GM23248 (cell line): ENCODE measurements at regions not wholly inside any gene's neighbourhood (a gene's known extent, or its start where the extent isn't known, plus 50 kb on each side); places are given as distances from the start of the nearest gene placed in this dataset.

Source experiments
- DNase-seq: peaks from one replicate; pipeline ENCODE4 v3.0.0-alpha.2; 2015
- H2AFZ ChIP-seq: fragments of 200-600 bp; sonication (generic); 2 replicates; pipeline ENCODE4 v1.6.1; 2016; ENCODE audit warnings: antibody characterized with exemption
- H3F3A ChIP-seq: fragments of 200-600 bp; sonication (generic); 2 replicates; pipeline ENCODE4 v1.6.1; 2016; ENCODE audit warnings: mild to moderate bottlenecking, antibody characterized with exemption, mixed run types; ENCODE audit not compliant: insufficient read depth
- H3K27ac ChIP-seq: fragments of 200-600 bp; sonication (generic); 2 replicates; pipeline ENCODE4 v1.5.1; 2016; ENCODE audit warnings: mild to moderate bottlenecking
- H3K27me3 ChIP-seq: fragments of 200-600 bp; sonication (generic); replicated peaks from 2 replicates; pipeline ENCODE4 v1.6.1; 2016; ENCODE audit warnings: mild to moderate bottlenecking; ENCODE audit not compliant: insufficient read depth
- H3K36me3 ChIP-seq: fragments of 200-600 bp; sonication (generic); 2 replicates; pipeline ENCODE4 v1.6.1; 2016; ENCODE audit warnings: low read depth, mild to moderate bottlenecking
- H3K4me1 ChIP-seq: fragments of 200-600 bp; sonication (generic); 2 replicates; pipeline ENCODE4 v1.6.1; 2016; ENCODE audit warnings: mild to moderate bottlenecking; ENCODE audit not compliant: insufficient read depth
- H3K4me2 ChIP-seq: fragments of 200-600 bp; sonication (generic); one replicate; pipeline ENCODE4 v1.6.1; 2016; ENCODE audit warnings: mild to moderate bottlenecking; ENCODE audit not compliant: unreplicated experiment
- H3K4me3 ChIP-seq: fragments of 200-600 bp; sonication (generic); 2 replicates; pipeline ENCODE4 v1.5.1; 2016; ENCODE audit warnings: mild to moderate bottlenecking
- H3K79me2 ChIP-seq: fragments of 200-600 bp; sonication (generic); 2 replicates; pipeline ENCODE4 v1.6.1; 2016; ENCODE audit warnings: mild to moderate bottlenecking; ENCODE audit not compliant: insufficient read depth
- H3K9ac ChIP-seq: fragments of 200-600 bp; sonication (generic); 2 replicates; pipeline ENCODE4 v1.6.1; 2016; ENCODE audit warnings: mild to moderate bottlenecking
- H3K9me2 ChIP-seq: fragments of 200-600 bp; sonication (generic); 2 replicates; pipeline ENCODE4 v1.6.1; 2016; ENCODE audit warnings: mixed run types, mild to moderate bottlenecking, moderate library complexity; ENCODE audit not compliant: insufficient read depth
- H3K9me3 ChIP-seq: fragments of 200-600 bp; sonication (generic); one replicate; pipeline ENCODE4 v1.6.1; 2017; ENCODE audit warnings: low read depth
- H4K20me1 ChIP-seq: fragments of 200-600 bp; sonication (generic); 2 replicates; pipeline ENCODE4 v1.6.0; 2016; ENCODE audit not compliant: insufficient read depth
- EZH2 ChIP-seq: fragments of 200-600 bp; sonication (generic); IDR thresholded peaks from 2 replicates; pipeline ENCODE4 v1.6.1; 2018; ENCODE audit warnings: antibody characterized with exemption, mild to moderate bottlenecking; ENCODE audit not compliant: insufficient read depth, poor library complexity, severe bottlenecking
- EZH2phosphoT487 ChIP-seq: fragments of 200-600 bp; sonication (generic); IDR thresholded peaks from 2 replicates; pipeline ENCODE4 v1.6.1; 2018; ENCODE audit warnings: antibody characterized with exemption, moderate library complexity, mild to moderate bottlenecking, low read depth; ENCODE audit not compliant: insufficient read depth
- WGBS, 2 experiments: methylation state at CpG; one replicate each; pipeline ENCODE4 v1.1.6; 2015 to 2017; ENCODE audit warnings: low lambda C conversion rate in 2 of 2, low coverage in 1 of 2; ENCODE audit errors: missing lambda C conversion rate in 2 of 2; 5-methylcytosine and 5-hydroxymethylcytosine counted together
- in situ Hi-C: fragments of 300-500 bp; cut with MboI; formaldehyde crosslinking; loops from 2 replicates; pipeline ENCODE4 v1.15.0; 2020

GRCh38 chr5:4868140-4868735 lies 271.9 kb upstream of the ADAMTS16 start:
- Histone ChIP-seq H3K79me2 (no peaks in the 10 kb centered on the region), H3K27ac (no peak overlapping the region), H3K4me2 (no peak overlapping the region), H3K9ac (no peak overlapping the region), H3K36me3 (no peaks in the 10 kb centered on the region), H3K4me1 (no peaks in the 10 kb centered on the region), H4K20me1 (no peaks in the 10 kb centered on the region), H3K4me3 (no peak overlapping the region), H3K9me2 (no peaks in the 10 kb centered on the region), H3K9me3 (no peaks in the 10 kb centered on the region), H3F3A (no peaks in the 10 kb centered on the region), H3K27me3 (peaks cover 13% of the 10 kb centered on the region; the same call in 1 of the 2 replicates), H2AFZ (no peak overlapping the region)
- WGBS, 2 experiments = 21 to 25% methylated on average over 9 of the region's 9 CpGs
- peak; percentile 65 for DNase-seq
- in situ Hi-C loops = no loop called here
- TF ChIP-seq EZH2 (no peak), EZH2phosphoT487 (no peak)

DNA sequence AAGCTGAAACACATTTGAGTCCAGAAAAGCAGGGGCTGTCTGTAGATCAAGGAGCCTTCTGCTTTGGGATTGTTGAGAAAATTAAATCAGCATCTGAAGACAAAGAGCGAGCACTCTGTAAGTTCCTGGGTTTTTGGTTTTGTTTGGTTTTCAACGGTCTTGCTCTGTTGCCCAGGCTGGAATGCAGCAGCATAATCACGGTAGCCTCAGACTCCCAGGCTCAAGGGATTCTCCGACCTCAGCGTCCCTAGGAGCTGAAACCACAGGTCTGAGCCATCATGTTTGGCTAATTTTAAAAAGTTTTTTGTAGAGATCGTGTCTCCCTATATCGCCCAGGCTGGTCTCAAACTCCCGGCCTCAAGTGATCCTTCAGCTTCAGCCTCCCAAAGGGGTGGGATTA lies 266.5 kb upstream of the ADAMTS16 start:
- in situ Hi-C loops = no loop called here
- Histone ChIP-seq H3F3A (no peaks in the 10 kb centered on the region), H3K27me3 (peaks cover 13% of the 10 kb centered on the region; the same call in 1 of the 2 replicates), H4K20me1 (no peaks in the 10 kb centered on the region), H3K9me2 (no peaks in the 10 kb centered on the region), H3K4me1 (no peaks in the 10 kb centered on the region), H3K27ac (no peak overlapping the region), H3K4me3 (no peak overlapping the region), H3K4me2 (no peak overlapping the region), H3K36me3 (no peaks in the 10 kb centered on the region), H3K79me2 (no peaks in the 10 kb centered on the region), H2AFZ (no peak overlapping the region), H3K9me3 (no peaks in the 10 kb centered on the region), H3K9ac (no peak overlapping the region)
- WGBS, 2 experiments = 57 to 60% methylated on average over 8 of the region's 8 CpGs
- no peak for DNase-seq
- no peak for TF ChIP-seq EZH2
- TF ChIP-seq EZH2phosphoT487 = no peak

DNA sequence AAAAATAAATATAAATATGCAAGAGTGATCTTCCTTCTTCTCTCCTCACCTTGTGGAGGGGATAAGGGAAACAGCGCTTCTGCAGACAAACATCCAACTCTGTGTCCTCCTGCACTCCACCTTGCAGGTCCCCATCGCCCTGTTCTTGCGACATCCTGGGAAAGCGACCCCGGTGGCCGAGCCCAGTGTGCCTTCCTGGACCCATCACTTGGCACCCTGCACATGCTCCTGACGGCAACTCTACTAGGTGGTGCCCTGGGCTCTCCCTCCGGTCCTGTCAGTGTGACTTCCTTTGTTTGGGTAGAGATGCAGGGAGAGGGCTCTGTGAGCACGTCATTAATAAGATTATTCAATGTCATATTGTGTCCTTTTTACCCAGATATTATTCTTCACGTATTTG lies 266.0 kb upstream of the ADAMTS16 start:
- in situ Hi-C loops = no loop called here
- Histone ChIP-seq H3K27me3 (peaks cover 13% of the 10 kb centered on the region; the same call in 1 of the 2 replicates), H3K4me2 (no peak overlapping the region), H3K9ac (no peak overlapping the region), H3K36me3 (no peaks in the 10 kb centered on the region), H3K9me2 (no peaks in the 10 kb centered on the region), H3K4me3 (no peak overlapping the region), H4K20me1 (no peaks in the 10 kb centered on the region), H3K9me3 (no peaks in the 10 kb centered on the region), H3K4me1 (no peaks in the 10 kb centered on the region), H3F3A (no peaks in the 10 kb centered on the region), H3K27ac (no peak overlapping the region), H2AFZ (no peak overlapping the region), H3K79me2 (no peaks in the 10 kb centered on the region)
- TF ChIP-seq EZH2phosphoT487 (no peak), EZH2 (no peak)
- DNase-seq = no peak
- 56 to 58% methylated on average over 10 of the region's 10 CpGs for WGBS, 2 experiments

- in situ Hi-C loops = no loop called here
- Histone ChIP-seq H2AFZ (no peak overlapping the region), H3K27ac (no peak overlapping the region), H3K27me3 (peaks cover 7% of the 10 kb centered on the region; the same call in 1 of the 2 replicates), H3K4me3 (no peak overlapping the region), H3K4me2 (no peak overlapping the region), H3F3A (no peaks in the 10 kb centered on the region), H3K9me2 (no peaks in the 10 kb centered on the region), H3K9ac (no peak overlapping the region), H3K79me2 (no peaks in the 10 kb centered on the region), H4K20me1 (no peaks in the 10 kb centered on the region), H3K4me1 (no peaks in the 10 kb centered on the region), H3K36me3 (no peaks in the 10 kb centered on the region), H3K9me3 (no peaks in the 10 kb centered on the region)
- no peak for DNase-seq
- WGBS, 2 experiments = 71 to 76% methylated on average over 4 of the region's 4 CpGs
- TF ChIP-seq EZH2 (no peak), EZH2phosphoT487 (no peak)
Observed at GRCh38 chr5:4875942-4876341, 264.2 kb upstream of the ADAMTS16 start.

GRCh38 chr5:4876804-4877203 lies 263.3 kb upstream of the ADAMTS16 start:
- no peaks in the 10 kb centered on the region for H3K9me3 ChIP-seq

More at GRCh38 chr5:4876804-4877203, 263.3 kb upstream of the ADAMTS16 start:
- H3K27me3 ChIP-seq = no peaks in the 10 kb centered on the region; the same call in 1 of the 2 replicates
- no peaks in the 10 kb centered on the region for H3F3A ChIP-seq
- no peak overlapping the region for H3K4me2 ChIP-seq
- no peaks in the 10 kb centered on the region for H3K79me2 ChIP-seq
- H3K9ac ChIP-seq = no peak overlapping the region
- no peak for DNase-seq
- no peak overlapping the region for H3K27ac ChIP-seq
- H3K4me3 ChIP-seq = no peak overlapping the region
- no peaks in the 10 kb centered on the region for H3K36me3 ChIP-seq
- H4K20me1 ChIP-seq = no peaks in the 10 kb centered on the region
- in situ Hi-C loops = no loop called here
- 72 to 73% methylated on average over 9 of the region's 9 CpGs for WGBS, 2 experiments
- TF ChIP-seq EZH2 (no peak), EZH2phosphoT487 (no peak)
- no peaks in the 10 kb centered on the region for H3K9me2 ChIP-seq
- H3K4me1 ChIP-seq = no peaks in the 10 kb centered on the region
- H2AFZ ChIP-seq = no peak overlapping the region
